ENCODE measurements at regions not wholly inside any gene's neighbourhood (a gene's known extent, or its start where the extent isn't known, plus 50 kb on each side); places are given as distances from the start of the nearest gene placed in this dataset.
"Not testable (repeated sequence)": the region's sequence is repeated elsewhere in the genome, so short reads cannot be mapped to it uniquely, and the experiment has no call there.

DNA sequence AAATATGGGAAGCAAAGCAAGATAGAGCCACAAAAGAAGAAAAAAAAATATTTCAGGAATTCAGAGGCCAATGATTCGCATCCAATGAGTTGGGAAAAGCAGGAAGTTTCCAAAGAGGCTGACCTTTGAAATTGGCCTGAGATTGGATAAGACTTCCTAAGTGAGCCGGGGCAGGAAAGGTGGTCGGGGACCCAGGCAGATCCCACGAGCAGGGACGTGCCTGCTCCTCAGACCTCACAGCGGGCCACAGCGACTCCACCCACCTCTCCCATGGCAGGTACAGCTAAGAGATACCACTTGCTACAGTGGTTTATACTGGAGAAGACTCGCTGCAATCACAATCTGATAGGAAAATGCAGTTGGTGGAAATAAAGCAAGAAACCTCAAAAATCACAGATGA, 102.8 kb upstream of the SALL3 start:
- Mint-ChIP-seq H3K4me1 (no peaks in the 10 kb centered on the region), H3K36me3 (no peaks in the 10 kb centered on the region), H3K9me3 (no peaks in the 10 kb centered on the region), H3K27ac (no peak overlapping the region), H3K4me3 (no peak overlapping the region), H3K27me3 (peaks cover 5% of the 10 kb centered on the region)
- Histone ChIP-seq H3K4me1 (ENCODE audit: control insufficient read depth, insufficient read depth, low read length, poor library complexity, severe bottlenecking) (no peaks in the 10 kb centered on the region), H3K9me3 (ENCODE audit: control insufficient read depth in 2 of 2, low read length in 2 of 2) (no peaks in the 10 kb centered on the region), H3K4me3 (ENCODE audit: low read depth, low read length) (no peak overlapping the region), H3K27me3 (ENCODE audit: control insufficient read depth, insufficient read depth, low read length) (no peaks in the 10 kb centered on the region), H3K27ac (ENCODE audit: insufficient read depth, low read length, poor library complexity, severe bottlenecking) (no peak overlapping the region), H3K36me3 (ENCODE audit: control insufficient read depth, insufficient read depth, low read length) (no peaks in the 10 kb centered on the region)
- DNase-seq (no peak), ATAC-seq (ENCODE audit: low read depth in 2 of 2) (no peak)

DNA sequence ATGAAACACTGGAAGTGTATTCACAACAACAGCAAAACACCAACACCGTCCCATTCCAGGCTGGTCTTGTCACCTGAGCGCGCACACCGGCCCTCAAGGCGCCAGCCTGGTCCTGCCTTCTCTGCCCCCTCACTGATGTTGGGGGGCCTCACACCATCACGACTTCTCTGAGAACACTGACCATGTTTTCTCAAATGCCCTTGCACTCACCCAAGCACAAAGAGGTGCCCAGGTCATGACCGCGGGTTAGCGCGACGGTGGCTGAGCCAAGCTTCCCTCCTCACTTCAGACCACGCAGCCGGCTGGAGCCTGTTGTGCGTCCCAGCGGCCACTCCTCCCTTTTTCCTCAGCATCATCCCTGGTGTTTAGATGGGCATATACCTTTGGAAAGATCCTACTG, 101.3 kb upstream of the SALL3 start:
- Mint-ChIP-seq H3K4me1 (no peaks in the 10 kb centered on the region), H3K27me3 (peaks cover 7% of the 10 kb centered on the region), H3K4me3 (no peak overlapping the region), H3K27ac (no peak overlapping the region), H3K36me3 (no peaks in the 10 kb centered on the region), H3K9me3 (peaks cover 0 to 4% (median 0%) of the 10 kb centered on the region in 7 donors)
- no peak for DNase-seq
- Histone ChIP-seq H3K27me3 (ENCODE audit: control insufficient read depth, insufficient read depth, low read length) (no peaks in the 10 kb centered on the region), H3K9me3 (ENCODE audit: control insufficient read depth in 2 of 2, low read length in 2 of 2) (no peaks in the 10 kb centered on the region), H3K36me3 (ENCODE audit: control insufficient read depth, insufficient read depth, low read length) (no peaks in the 10 kb centered on the region), H3K4me1 (ENCODE audit: control insufficient read depth, insufficient read depth, low read length, poor library complexity, severe bottlenecking) (no peaks in the 10 kb centered on the region), H3K27ac (ENCODE audit: insufficient read depth, low read length, poor library complexity, severe bottlenecking) (no peak overlapping the region), H3K4me3 (ENCODE audit: low read depth, low read length) (no peak overlapping the region)
- no peak for ATAC-seq (ENCODE audit: low read depth in 2 of 2)

DNA sequence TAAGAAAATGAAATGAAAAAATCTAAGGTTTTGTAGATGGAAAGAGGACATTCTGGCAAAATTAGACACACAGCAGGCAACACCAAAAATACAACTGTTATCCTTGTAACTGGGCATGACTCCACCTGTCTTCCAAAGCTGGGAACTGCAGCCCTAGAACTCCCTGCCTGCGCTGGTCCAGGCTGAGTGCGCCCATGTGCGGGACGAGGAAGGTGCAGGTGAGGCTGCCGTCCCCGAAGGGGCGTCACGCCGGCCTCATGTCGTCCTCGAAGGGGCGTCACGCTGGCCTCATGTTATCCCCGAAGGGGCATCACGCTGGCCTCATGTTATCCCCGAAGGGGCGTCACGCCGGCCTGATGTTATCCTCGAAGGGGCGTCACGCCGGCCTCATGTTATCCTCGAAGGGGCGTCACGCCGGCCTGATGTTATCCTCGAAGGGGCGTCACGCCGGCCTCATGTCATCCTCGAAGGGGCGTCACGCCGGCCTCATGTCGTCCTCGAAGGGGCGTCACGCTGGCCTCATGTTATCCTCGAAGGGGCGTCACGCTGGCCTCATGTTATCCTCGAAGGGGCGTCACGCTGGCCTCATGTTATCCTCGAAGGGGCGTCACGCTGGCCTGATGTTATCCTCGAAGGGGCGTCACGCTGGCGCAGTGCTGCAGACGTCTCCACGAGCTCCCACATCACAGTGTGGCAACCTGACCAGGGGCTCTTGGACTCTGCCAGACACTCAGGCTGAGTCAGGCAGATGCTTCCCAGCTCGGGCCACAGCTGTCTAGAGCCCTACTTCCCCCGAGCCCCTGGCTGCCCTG, 100.3 kb upstream of the SALL3 start:
- H3K4me1 ChIP-seq (ENCODE audit: control insufficient read depth, insufficient read depth, low read length, poor library complexity, severe bottlenecking); H3K4me3 Mint-ChIP-seq; H3K27ac ChIP-seq (ENCODE audit: insufficient read depth, low read length, poor library complexity, severe bottlenecking); H3K36me3 Mint-ChIP-seq; H3K9me3 Mint-ChIP-seq; H3K9me3 ChIP-seq (ENCODE audit: control insufficient read depth in 2 of 2, low read length in 2 of 2); H3K4me3 ChIP-seq (ENCODE audit: low read depth, low read length); H3K36me3 ChIP-seq (ENCODE audit: control insufficient read depth, insufficient read depth, low read length); ATAC-seq (ENCODE audit: low read depth in 2 of 2); H3K27me3 ChIP-seq (ENCODE audit: control insufficient read depth, insufficient read depth, low read length); H3K4me1 Mint-ChIP-seq; DNase-seq: not testable (repeated sequence)
- H3K27me3 Mint-ChIP-seq = peaks cover 10% of the 10 kb centered on the region
- peak overlapping the region in 1 of 3 donors; percentile 26 for H3K27ac Mint-ChIP-seq

DNA sequence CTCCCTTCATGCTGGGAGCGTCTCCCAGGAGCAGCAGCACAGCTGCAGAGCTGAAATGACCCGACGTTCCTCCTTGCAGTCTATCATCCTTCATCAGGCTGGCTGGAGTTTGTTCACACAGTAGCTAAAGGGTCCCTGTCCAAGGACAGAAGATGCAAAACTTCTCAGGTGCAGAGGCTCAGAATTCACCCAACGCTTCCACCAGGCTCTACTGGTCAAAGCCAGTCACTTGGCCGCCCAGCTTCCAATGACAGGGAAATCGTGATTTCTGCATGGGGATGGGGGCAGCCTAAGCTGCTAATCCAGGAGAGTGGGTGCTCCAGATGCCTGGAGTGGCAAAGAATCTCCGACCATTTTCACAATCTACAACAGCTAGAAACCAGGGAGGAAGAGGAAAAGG, 97.0 kb upstream of the SALL3 start:
- no peak overlapping the region for H3K4me3 ChIP-seq (ENCODE audit: low read depth, low read length)
- no peaks in the 10 kb centered on the region for H3K4me1 ChIP-seq (ENCODE audit: control insufficient read depth, insufficient read depth, low read length, poor library complexity, severe bottlenecking)
- H3K36me3 ChIP-seq (ENCODE audit: control insufficient read depth, insufficient read depth, low read length) = no peaks in the 10 kb centered on the region
- no peaks in the 10 kb centered on the region for H3K36me3 Mint-ChIP-seq
- no peak for ATAC-seq (ENCODE audit: low read depth in 2 of 2)
- no peak for DNase-seq
- no peak overlapping the region for H3K27ac ChIP-seq (ENCODE audit: insufficient read depth, low read length, poor library complexity, severe bottlenecking)
- no peak overlapping the region for H3K4me3 Mint-ChIP-seq
- H3K9me3 Mint-ChIP-seq = peaks cover 0 to 29% (median 7%) of the 10 kb centered on the region in 7 donors
- no peak overlapping the region for H3K27ac Mint-ChIP-seq
- no peaks in the 10 kb centered on the region for H3K4me1 Mint-ChIP-seq
- H3K27me3 ChIP-seq (ENCODE audit: control insufficient read depth, insufficient read depth, low read length) = peaks cover 1% of the 10 kb centered on the region
- H3K27me3 Mint-ChIP-seq = peaks cover 9% of the 10 kb centered on the region
- peaks cover 2 to 10% of the 10 kb centered on the region in 2 experiments for H3K9me3 ChIP-seq (ENCODE audit: control insufficient read depth in 2 of 2, low read length in 2 of 2)

DNA sequence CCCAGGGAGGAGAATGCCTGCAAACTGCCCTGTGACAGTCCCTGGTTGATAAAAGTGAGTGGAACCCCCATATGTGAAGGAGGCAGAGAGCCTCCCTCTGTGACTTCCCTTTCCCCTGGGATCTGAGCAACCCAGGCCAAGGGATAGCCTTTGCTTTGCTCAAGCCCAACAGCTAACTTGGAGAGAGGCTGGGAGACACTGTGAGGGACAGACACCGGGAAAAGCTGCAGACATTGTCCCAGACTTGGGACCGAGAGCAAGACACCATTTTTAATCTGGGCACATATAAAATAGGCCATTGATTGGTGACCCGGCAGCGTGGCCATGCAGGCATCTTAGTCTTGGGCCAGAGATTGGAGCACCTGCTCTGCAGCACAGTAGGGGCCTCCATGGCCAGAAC, 96.1 kb upstream of the SALL3 start:
- Mint-ChIP-seq H3K27me3 (peaks cover 9% of the 10 kb centered on the region), H3K36me3 (no peaks in the 10 kb centered on the region), H3K4me3 (no peak overlapping the region), H3K27ac (no peak overlapping the region), H3K4me1 (no peaks in the 10 kb centered on the region), H3K9me3 (peaks cover 0 to 37% (median 7%) of the 10 kb centered on the region in 7 donors)
- DNase-seq = no peak
- H3K36me3 ChIP-seq (ENCODE audit: control insufficient read depth, insufficient read depth, low read length) = no peaks in the 10 kb centered on the region
- no peak overlapping the region for H3K4me3 ChIP-seq (ENCODE audit: low read depth, low read length)
- H3K27ac ChIP-seq (ENCODE audit: insufficient read depth, low read length, poor library complexity, severe bottlenecking) = no peak overlapping the region
- H3K4me1 ChIP-seq (ENCODE audit: control insufficient read depth, insufficient read depth, low read length, poor library complexity, severe bottlenecking) = no peaks in the 10 kb centered on the region
- H3K9me3 ChIP-seq (ENCODE audit: control insufficient read depth in 2 of 2, low read length in 2 of 2) = peaks cover 2 to 10% of the 10 kb centered on the region in 2 experiments
- peaks cover 1% of the 10 kb centered on the region for H3K27me3 ChIP-seq (ENCODE audit: control insufficient read depth, insufficient read depth, low read length)
- no peak for ATAC-seq (ENCODE audit: low read depth in 2 of 2)

DNA sequence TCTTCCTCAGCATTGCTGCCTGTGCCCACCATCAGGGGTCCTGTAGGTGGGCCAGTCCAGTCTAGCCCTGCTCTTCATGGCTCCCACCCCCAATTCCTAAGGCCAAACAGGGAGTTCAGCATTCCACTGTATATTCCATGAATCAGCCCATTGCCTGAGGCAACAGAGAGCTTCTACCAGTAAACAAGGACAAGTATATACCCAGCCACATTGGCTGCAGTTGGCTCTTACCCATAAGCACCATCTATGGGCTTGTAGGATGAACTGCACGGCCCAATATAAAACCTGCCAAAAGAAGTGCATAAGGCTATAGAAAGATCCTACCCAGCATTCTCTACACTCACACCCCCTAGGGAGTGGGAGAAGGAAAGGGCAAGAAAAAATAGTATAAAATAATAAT, 95.1 kb upstream of the SALL3 start:
- no peaks in the 10 kb centered on the region for H3K36me3 Mint-ChIP-seq
- no peak for DNase-seq
- ATAC-seq (ENCODE audit: low read depth in 2 of 2) = no peak
- peaks cover 7 to 20% of the 10 kb centered on the region in 2 experiments for H3K9me3 ChIP-seq (ENCODE audit: control insufficient read depth in 2 of 2, low read length in 2 of 2)
- peaks cover 1% of the 10 kb centered on the region for H3K27me3 ChIP-seq (ENCODE audit: control insufficient read depth, insufficient read depth, low read length)
- H3K4me3 ChIP-seq (ENCODE audit: low read depth, low read length) = no peak overlapping the region
- H3K4me1 Mint-ChIP-seq = no peaks in the 10 kb centered on the region
- peaks cover 4 to 47% (median 10%) of the 10 kb centered on the region in 7 donors for H3K9me3 Mint-ChIP-seq
- peak overlapping the region in 1 of 3 donors; percentile 15 for H3K27ac Mint-ChIP-seq
- H3K27me3 Mint-ChIP-seq = peaks cover 9% of the 10 kb centered on the region
- no peak overlapping the region for H3K27ac ChIP-seq (ENCODE audit: insufficient read depth, low read length, poor library complexity, severe bottlenecking)
- no peak overlapping the region for H3K4me3 Mint-ChIP-seq
- no peaks in the 10 kb centered on the region for H3K4me1 ChIP-seq (ENCODE audit: control insufficient read depth, insufficient read depth, low read length, poor library complexity, severe bottlenecking)
- no peaks in the 10 kb centered on the region for H3K36me3 ChIP-seq (ENCODE audit: control insufficient read depth, insufficient read depth, low read length)

DNA sequence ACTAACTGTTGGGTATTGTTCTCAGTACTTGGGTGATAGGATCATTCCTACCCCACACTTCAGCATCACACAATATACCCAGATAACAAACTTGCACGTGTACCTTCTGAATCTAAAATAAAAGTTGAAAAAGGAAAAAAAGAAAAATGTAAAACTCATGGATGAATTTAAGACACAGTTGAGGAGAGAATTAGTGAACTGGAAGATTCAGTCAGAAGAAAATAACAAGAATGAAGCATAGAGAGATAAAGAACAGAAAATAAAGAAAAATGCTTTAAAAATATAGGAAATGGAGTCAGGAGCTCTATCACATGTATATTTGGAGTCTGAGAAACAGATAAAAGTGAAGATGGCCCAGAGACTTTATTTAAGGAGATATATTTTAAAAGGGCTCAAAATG, 90.4 kb upstream of the SALL3 start:
- H3K27me3 Mint-ChIP-seq = peaks cover 9% of the 10 kb centered on the region
- Histone ChIP-seq H3K4me3 (ENCODE audit: low read depth, low read length) (no peak overlapping the region), H3K27me3 (ENCODE audit: control insufficient read depth, insufficient read depth, low read length) (peaks cover 1% of the 10 kb centered on the region), H3K36me3 (ENCODE audit: control insufficient read depth, insufficient read depth, low read length) (no peaks in the 10 kb centered on the region), H3K9me3 (ENCODE audit: control insufficient read depth in 2 of 2, low read length in 2 of 2) (peaks cover 8 to 14% of the 10 kb centered on the region in 2 experiments), H3K27ac (ENCODE audit: insufficient read depth, low read length, poor library complexity, severe bottlenecking) (no peak overlapping the region), H3K4me1 (ENCODE audit: control insufficient read depth, insufficient read depth, low read length, poor library complexity, severe bottlenecking) (no peaks in the 10 kb centered on the region)
- H3K9me3 Mint-ChIP-seq = peaks cover 5 to 50% (median 14%) of the 10 kb centered on the region in 7 donors
- H3K27ac Mint-ChIP-seq = no peak overlapping the region
- H3K4me3 Mint-ChIP-seq = no peak overlapping the region
- H3K4me1 Mint-ChIP-seq = no peaks in the 10 kb centered on the region
- DNase-seq (no peak), ATAC-seq (ENCODE audit: low read depth in 2 of 2) (no peak)
- no peaks in the 10 kb centered on the region for H3K36me3 Mint-ChIP-seq

DNA sequence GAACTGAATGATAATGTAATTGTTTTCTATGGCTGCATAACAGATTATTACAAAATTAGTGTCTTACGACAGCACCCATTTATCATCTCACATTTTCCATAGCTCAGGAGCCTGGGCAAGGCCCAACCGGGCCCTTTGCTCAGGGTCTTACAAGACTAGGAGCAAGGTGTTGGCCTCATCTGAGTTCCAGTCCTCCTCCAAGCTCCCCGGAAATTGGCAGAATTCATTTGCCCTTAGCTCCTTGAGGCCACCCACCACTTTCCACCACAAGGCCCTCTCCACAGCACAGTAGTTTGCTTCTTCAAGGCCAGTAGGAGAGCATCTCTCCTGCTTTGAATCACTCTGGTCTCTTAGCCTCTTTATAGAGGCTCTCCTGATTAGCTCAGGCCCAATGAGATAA, 89.2 kb upstream of the SALL3 start:
- H3K4me3 Mint-ChIP-seq = no peak overlapping the region

More for the DNA sequence above, 89.2 kb upstream of the SALL3 start:
- Histone ChIP-seq H3K27me3 (ENCODE audit: control insufficient read depth, insufficient read depth, low read length) (peaks cover 1% of the 10 kb centered on the region), H3K4me3 (ENCODE audit: low read depth, low read length) (no peak overlapping the region), H3K27ac (ENCODE audit: insufficient read depth, low read length, poor library complexity, severe bottlenecking) (no peak overlapping the region), H3K36me3 (ENCODE audit: control insufficient read depth, insufficient read depth, low read length) (no peaks in the 10 kb centered on the region), H3K4me1 (ENCODE audit: control insufficient read depth, insufficient read depth, low read length, poor library complexity, severe bottlenecking) (no peaks in the 10 kb centered on the region), H3K9me3 (ENCODE audit: control insufficient read depth in 2 of 2, low read length in 2 of 2) (peaks cover 6 to 10% of the 10 kb centered on the region in 2 experiments)
- Mint-ChIP-seq H3K36me3 (no peaks in the 10 kb centered on the region), H3K27me3 (peaks cover 14% of the 10 kb centered on the region), H3K9me3 (peaks cover 5 to 45% (median 10%) of the 10 kb centered on the region in 7 donors), H3K4me1 (no peaks in the 10 kb centered on the region), H3K27ac (no peak overlapping the region)
- no peak for ATAC-seq (ENCODE audit: low read depth in 2 of 2)
- DNase-seq = no peak
